Naive thymus-derived CD4-positive, alpha-beta T cell (primary cell): ENCODE measurements at regions not wholly inside any gene's neighbourhood (a gene's known extent, or its start where the extent isn't known, plus 50 kb on each side); places are given as distances from the start of the nearest gene placed in this dataset.

Source experiments
- ATAC-seq: fragments of 150-1000 bp; cut with Tn5 transposase; 2 replicates; pipeline ENCODE4 v1.10.0; 2021; ENCODE audit warnings: mild to moderate bottlenecking, moderate library complexity
- CTCF ChIA-PET: fragments of 350-600 bp; sonication (Branson Sonifier 250); formaldehyde crosslinking; loops from one replicate; lab custom pipeline; 2021; ENCODE audit warnings: antibody characterized with exemption; lab: Charles Lee
- POLR2A ChIA-PET: fragments of 350-600 bp; sonication (Branson Sonifier 250); formaldehyde crosslinking; loops from one replicate; lab custom pipeline; 2021; ENCODE audit warnings: antibody characterized with exemption, inconsistent platforms; lab: Charles Lee
- DNase-seq, 9 donors: peaks; one replicate each; pipeline versions ENCODE4 v3.0.0 to v3.0.0-alpha.2; 2020 to 2022; ENCODE audit warnings: mixed read lengths in 1 of 9
- H3K27ac ChIP-seq: one replicate; pipeline ENCODE4 v1.7.0; 2013; ENCODE audit warnings: mild to moderate bottlenecking, low read depth, low read length, moderate library complexity
- H3K27me3 ChIP-seq, 2 donors: one replicate each; pipeline ENCODE4 v1.7.0; 2013; ENCODE audit warnings: low read length in 2 of 2, mild to moderate bottlenecking in 2 of 2, moderate library complexity in 2 of 2; ENCODE audit not compliant: control insufficient read depth in 2 of 2, insufficient read depth in 2 of 2
- H3K36me3 ChIP-seq, 3 experiments: 1 replicate in 2 of 3; 2 replicates in 1 of 3; pipeline ENCODE4 v1.7.0; 2013; ENCODE audit warnings: low read length in 3 of 3, mild to moderate bottlenecking in 3 of 3, moderate library complexity in 1 of 3; ENCODE audit not compliant: insufficient read depth in 3 of 3, control insufficient read depth in 2 of 3
- H3K4me1 ChIP-seq, 2 donors: one replicate each; pipeline ENCODE4 v1.7.0; 2013; ENCODE audit warnings: low read length in 2 of 2, mild to moderate bottlenecking in 2 of 2, moderate library complexity in 1 of 2; ENCODE audit not compliant: control insufficient read depth in 2 of 2, insufficient read depth in 2 of 2
- H3K4me3 ChIP-seq: 2 replicates; pipeline ENCODE4 v1.7.0; 2013; ENCODE audit warnings: mild to moderate bottlenecking, low read length
- H3K9me3 ChIP-seq, 3 experiments: 1 replicate in 2 of 3; 2 replicates in 1 of 3; pipeline ENCODE4 v1.7.0; 2013; ENCODE audit warnings: low read length in 3 of 3; ENCODE audit not compliant: control insufficient read depth in 2 of 3
- H3K27ac Mint-ChIP-seq, 9 donors: one replicate each; pipeline ENCODE4 v1.8.0; 2020 to 2022; ENCODE audit warnings: mixed read lengths in 9 of 9, mild to moderate bottlenecking in 8 of 9, moderate library complexity in 5 of 9, inconsistent platforms in 2 of 9
- H3K27me3 Mint-ChIP-seq, 5 donors: one replicate each; pipeline ENCODE4 v1.8.0; 2021 to 2022; ENCODE audit warnings: mixed read lengths in 5 of 5, mild to moderate bottlenecking in 1 of 5
- H3K36me3 Mint-ChIP-seq, 5 donors: one replicate each; pipeline ENCODE4 v1.8.0; 2020 to 2022; ENCODE audit warnings: mixed read lengths in 5 of 5, mild to moderate bottlenecking in 3 of 5, inconsistent platforms in 1 of 5
- H3K4me1 Mint-ChIP-seq, 7 donors: one replicate each; pipeline ENCODE4 v1.8.0; 2020 to 2022; ENCODE audit warnings: mixed read lengths in 7 of 7, mild to moderate bottlenecking in 3 of 7, inconsistent platforms in 1 of 7
- H3K4me3 Mint-ChIP-seq, 10 donors: one replicate each; pipeline ENCODE4 v1.8.0; 2020 to 2022; ENCODE audit warnings: mild to moderate bottlenecking in 10 of 10, mixed read lengths in 10 of 10, moderate library complexity in 6 of 10, inconsistent platforms in 2 of 10
- H3K9me3 Mint-ChIP-seq, 11 donors: one replicate each; pipeline ENCODE4 v1.8.0; 2020 to 2022; ENCODE audit warnings: mixed read lengths in 11 of 11, mild to moderate bottlenecking in 4 of 11, inconsistent platforms in 1 of 11, moderate library complexity in 1 of 11
- intact Hi-C, 2 donors: fragments of 100-400 bp; cut with micrococcal nuclease; formaldehyde crosslinking; loops; one replicate each; pipeline ENCODE4 v1.15.1; 2023

GRCh38 chr6:68473433-68474210 lies 161.5 kb upstream of the ADGRB3 start:
- no peaks in the 10 kb centered on the region for H3K36me3 Mint-ChIP-seq
- Histone ChIP-seq H3K27ac (no peak overlapping the region), H3K9me3 (no peaks in the 10 kb centered on the region), H3K4me3 (no peak overlapping the region), H3K36me3 (no peaks in the 10 kb centered on the region), H3K4me1 (no peaks in the 10 kb centered on the region), H3K27me3 (no peaks in the 10 kb centered on the region)
- DNase-seq: no peak
- H3K27me3 Mint-ChIP-seq: no peaks in the 10 kb centered on the region
- no peaks in the 10 kb centered on the region for H3K4me1 Mint-ChIP-seq
- POLR2A ChIA-PET: no interaction called here
- intact Hi-C loops: no loop called here
- H3K27ac Mint-ChIP-seq: no peak overlapping the region
- CTCF ChIA-PET: no interaction called here
- H3K4me3 Mint-ChIP-seq: no peak overlapping the region
- H3K9me3 Mint-ChIP-seq: peaks cover 0 to 10% (median 0%) of the 10 kb centered on the region in 11 donors
- no peak for ATAC-seq

- Mint-ChIP-seq H3K27ac (no peak overlapping the region), H3K36me3 (no peaks in the 10 kb centered on the region), H3K4me3 (no peak overlapping the region), H3K27me3 (no peaks in the 10 kb centered on the region), H3K4me1 (no peaks in the 10 kb centered on the region), H3K9me3 (peaks cover 0 to 7% (median 0%) of the 10 kb centered on the region in 11 donors)
- Histone ChIP-seq H3K9me3 (no peaks in the 10 kb centered on the region), H3K36me3 (no peaks in the 10 kb centered on the region), H3K4me3 (no peak overlapping the region), H3K27me3 (no peaks in the 10 kb centered on the region), H3K27ac (no peak overlapping the region), H3K4me1 (no peaks in the 10 kb centered on the region)
- ChIA-PET POLR2A (no interaction called here), CTCF (no interaction called here)
- ATAC-seq (no peak), DNase-seq (no peak)
- intact Hi-C loops: no loop called here
These were observed 166.7 kb upstream of the ADGRB3 start for GRCh38 chr6:68468244-68468884.

GRCh38 chr6:68458447-68458846 lies 176.6 kb upstream of the ADGRB3 start:
- Histone ChIP-seq H3K27ac (no peak overlapping the region), H3K27me3 (no peaks in the 10 kb centered on the region), H3K9me3 (no peaks in the 10 kb centered on the region), H3K36me3 (no peaks in the 10 kb centered on the region), H3K4me3 (no peak overlapping the region), H3K4me1 (no peaks in the 10 kb centered on the region)
- Mint-ChIP-seq H3K27me3 (no peaks in the 10 kb centered on the region), H3K36me3 (no peaks in the 10 kb centered on the region), H3K9me3 (peaks cover 0 to 18% (median 10%) of the 10 kb centered on the region in 11 donors), H3K4me3 (no peak overlapping the region), H3K27ac (no peak overlapping the region), H3K4me1 (no peaks in the 10 kb centered on the region)
- ChIA-PET CTCF (no interaction called here), POLR2A (no interaction called here)
- ATAC-seq: no peak
- DNase-seq: no peak
- intact Hi-C loops: no loop called here

- Histone ChIP-seq H3K9me3 (no peaks in the 10 kb centered on the region), H3K27ac (no peak overlapping the region), H3K36me3 (no peaks in the 10 kb centered on the region), H3K4me1 (no peaks in the 10 kb centered on the region), H3K4me3 (no peak overlapping the region), H3K27me3 (no peaks in the 10 kb centered on the region)
- CTCF ChIA-PET: interaction anchor here (0.6 kb wide), 1 partner anchor 481 kb away, joined by 5 read pairs; no protein-coding TSS in a partner anchor
- no peak overlapping the region for H3K27ac Mint-ChIP-seq
- peaks cover 0 to 10% (median 6%) of the 10 kb centered on the region in 11 donors for H3K9me3 Mint-ChIP-seq
- intact Hi-C loops: no loop called here
- DNase-seq (no peak), ATAC-seq (no peak)
- H3K27me3 Mint-ChIP-seq: no peaks in the 10 kb centered on the region
- POLR2A ChIA-PET: no interaction called here
- H3K4me1 Mint-ChIP-seq: no peaks in the 10 kb centered on the region
- peaks cover 0 to 4% (median 0%) of the 10 kb centered on the region in 5 donors for H3K36me3 Mint-ChIP-seq
- H3K4me3 Mint-ChIP-seq: no peak overlapping the region
These were observed 188.0 kb upstream of the ADGRB3 start for GRCh38 chr6:68447112-68447511.

DNA sequence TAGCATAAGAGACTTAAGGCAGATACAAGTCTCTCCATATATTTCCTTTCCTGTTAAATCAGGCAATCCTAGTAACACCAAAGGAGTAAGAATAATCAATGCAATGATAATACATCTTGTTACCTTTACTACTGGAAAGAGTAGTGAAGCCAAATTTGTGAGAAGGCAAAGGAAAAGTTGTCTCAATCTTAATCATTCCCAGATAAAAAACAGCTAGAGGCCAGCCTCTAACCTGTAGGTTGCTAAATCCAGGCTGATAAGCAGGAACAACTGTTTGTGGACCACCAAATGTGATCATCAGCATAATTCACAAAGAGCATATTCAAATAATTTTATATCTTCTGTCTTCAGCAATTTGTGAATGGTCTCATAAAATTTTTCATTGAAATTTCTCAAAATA lies 189.2 kb upstream of the ADGRB3 start:
- Mint-ChIP-seq H3K27ac (no peak overlapping the region), H3K4me1 (no peaks in the 10 kb centered on the region), H3K36me3 (no peaks in the 10 kb centered on the region), H3K4me3 (no peak overlapping the region), H3K27me3 (no peaks in the 10 kb centered on the region), H3K9me3 (peaks cover 0 to 5% (median 0%) of the 10 kb centered on the region in 11 donors)
- intact Hi-C loops: no loop called here
- Histone ChIP-seq H3K9me3 (no peaks in the 10 kb centered on the region), H3K27me3 (no peaks in the 10 kb centered on the region), H3K4me3 (no peak overlapping the region), H3K27ac (no peak overlapping the region), H3K4me1 (no peaks in the 10 kb centered on the region), H3K36me3 (no peaks in the 10 kb centered on the region)
- ATAC-seq (no peak), DNase-seq (no peak)
- ChIA-PET CTCF (no interaction called here), POLR2A (no interaction called here)

- Histone ChIP-seq H3K27me3 (no peaks in the 10 kb centered on the region), H3K36me3 (no peaks in the 10 kb centered on the region), H3K4me3 (no peak overlapping the region), H3K4me1 (no peaks in the 10 kb centered on the region), H3K27ac (no peak overlapping the region), H3K9me3 (no peaks in the 10 kb centered on the region)
- H3K27me3 Mint-ChIP-seq: no peaks in the 10 kb centered on the region
- POLR2A ChIA-PET: no interaction called here
- intact Hi-C loops: no loop called here
- DNase-seq (no peak), ATAC-seq (no peak)
- no peak overlapping the region for H3K4me3 Mint-ChIP-seq
- no peaks in the 10 kb centered on the region for H3K36me3 Mint-ChIP-seq
- peaks cover 0 to 2% (median 0%) of the 10 kb centered on the region in 11 donors for H3K9me3 Mint-ChIP-seq
- no peak overlapping the region for H3K27ac Mint-ChIP-seq
- CTCF ChIA-PET: no interaction called here
- no peaks in the 10 kb centered on the region for H3K4me1 Mint-ChIP-seq
These were observed 191.4 kb upstream of the ADGRB3 start for GRCh38 chr6:68443704-68444103.

DNA sequence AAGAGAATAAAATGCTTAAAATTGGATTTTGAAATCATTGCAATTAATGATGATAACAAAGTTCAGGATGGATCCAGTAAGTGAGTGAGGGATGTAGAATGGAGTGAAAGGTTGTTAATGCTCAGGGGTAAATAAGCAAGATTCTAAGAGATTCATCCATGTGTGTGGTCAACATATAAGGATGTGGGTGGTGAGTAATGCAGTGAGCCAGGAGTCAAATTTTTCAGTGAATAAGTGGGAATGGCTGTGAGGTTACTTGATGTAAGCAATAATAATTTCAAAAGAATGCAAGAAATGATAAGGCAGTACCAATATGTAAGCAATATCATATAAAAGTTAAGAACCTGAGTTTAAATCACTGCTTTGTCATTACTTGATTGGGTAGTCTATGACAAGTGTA lies 207.5 kb upstream of the ADGRB3 start:
- Histone ChIP-seq H3K9me3 (no peaks in the 10 kb centered on the region), H3K4me1 (no peaks in the 10 kb centered on the region), H3K36me3 (no peaks in the 10 kb centered on the region), H3K27me3 (no peaks in the 10 kb centered on the region), H3K4me3 (no peak overlapping the region), H3K27ac (no peak overlapping the region)
- Mint-ChIP-seq H3K4me1 (no peaks in the 10 kb centered on the region), H3K36me3 (no peaks in the 10 kb centered on the region), H3K9me3 (peaks cover 0 to 16% (median 2%) of the 10 kb centered on the region in 11 donors), H3K4me3 (no peak overlapping the region), H3K27ac (no peak overlapping the region), H3K27me3 (no peaks in the 10 kb centered on the region)
- DNase-seq (no peak), ATAC-seq (no peak)
- ChIA-PET CTCF (no interaction called here), POLR2A (no interaction called here)
- intact Hi-C loops: no loop called here
